ENCODE measurements at regions not wholly inside any gene's neighbourhood (a gene's known extent, or its start where the extent isn't known, plus 50 kb on each side); places are given as distances from the start of the nearest gene placed in this dataset.
"Not testable (repeated sequence)": the region's sequence is repeated elsewhere in the genome, so short reads cannot be mapped to it uniquely, and the experiment has no call there.

DNA sequence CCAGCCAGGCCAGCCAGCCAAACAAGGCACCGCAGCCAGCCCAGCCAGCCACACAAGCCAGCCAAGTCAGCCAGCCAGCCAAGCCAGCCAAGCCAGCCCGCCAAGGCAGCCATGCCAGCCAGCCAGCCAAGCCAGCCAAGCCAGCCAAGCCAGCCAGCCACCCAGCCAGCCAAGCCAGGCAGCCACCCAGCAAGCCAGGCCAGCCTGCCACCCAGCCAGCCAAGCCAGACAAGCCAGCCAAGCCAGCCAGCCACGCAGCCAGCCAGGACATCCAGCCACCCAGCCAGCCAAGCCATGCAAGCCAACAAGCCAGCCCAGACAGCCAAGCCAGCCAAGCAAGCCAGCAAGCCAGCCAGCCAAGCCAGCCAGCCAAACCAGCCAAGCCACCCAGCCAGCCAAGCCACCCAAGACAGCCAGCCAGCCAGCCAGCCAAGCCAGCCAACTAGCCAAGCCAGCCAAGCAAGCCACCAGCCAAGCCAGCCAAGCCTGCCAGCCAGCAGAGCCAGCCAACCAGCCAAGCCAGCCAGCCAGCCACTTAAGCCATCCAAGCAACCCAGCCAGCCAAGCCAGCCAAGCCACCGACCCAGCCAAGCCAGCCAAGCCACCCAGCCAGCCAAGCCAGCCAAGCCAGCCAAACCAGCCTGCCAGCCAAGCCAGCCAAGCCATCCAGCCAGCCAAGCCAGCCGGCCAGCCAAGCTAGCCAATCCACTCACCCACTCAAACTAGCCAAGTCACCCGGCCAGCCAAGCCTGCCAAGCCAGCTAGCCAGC lies 341.3 kb upstream of the PLGLB2 start:
- WGBS (ENCODE audit: low lambda C conversion rate): 28% methylated on average over 3 of the region's 6 CpGs
- POLR2A ChIA-PET: not testable (repeated sequence)

GRCh38 chr2:87409601-87410000 lies 338.3 kb upstream of the PLGLB2 start:
- H3K4me3 ChIP-seq (replicated peaks in 1 of 3; ENCODE audit: insufficient read depth in 1 of 3, low read depth in 2 of 3, low read length in 3 of 3); H3K79me2 ChIP-seq (ENCODE audit: insufficient read depth, low read length); H3K9me3 ChIP-seq (ENCODE audit: low read length); H3K27me3 ChIP-seq (ENCODE audit: control insufficient read depth in 1 of 2, insufficient read depth in 2 of 2, low read length in 2 of 2); CTCF ChIA-PET (ENCODE audit: low intra/inter-chr PET ratio, low total read pairs); ATAC-seq; DNase-seq (ENCODE audit: low spot score); in situ Hi-C loops (cut with HindIII; ENCODE audit: extremely low pct_ligation_motif_present, low pct_unique_long_range_greater_than_20kb); H3K4me2 ChIP-seq (ENCODE audit: low read depth, low read length); H3K27ac ChIP-seq (ENCODE audit: extremely low read length, insufficient read depth, low read length); H2AFZ ChIP-seq (ENCODE audit: low read length); H3K36me3 ChIP-seq (replicated peaks in 1 of 2; ENCODE audit: control insufficient read depth in 1 of 2, insufficient read depth in 2 of 2, low read length in 2 of 2); BruUV-seq (replicated peaks); H3K9ac ChIP-seq (ENCODE audit: insufficient read depth, low read depth, low read length); FAIRE-seq; H3K4me1 ChIP-seq (ENCODE audit: insufficient read depth, low read length); H4K20me1 ChIP-seq (ENCODE audit: insufficient read depth, low read length); POLR2A ChIA-PET; intact Hi-C loops (cut with micrococcal nuclease; ENCODE audit: unreplicated experiment): not testable (repeated sequence)
- WGBS (ENCODE audit: low lambda C conversion rate): 15% methylated on average over 2 of the region's 4 CpGs

More for the DNA sequence above, 341.3 kb upstream of the PLGLB2 start:
- BruUV-seq (replicated peaks); H3K27me3 ChIP-seq (ENCODE audit: control insufficient read depth in 1 of 2, insufficient read depth in 2 of 2, low read length in 2 of 2); H3K4me3 ChIP-seq (replicated peaks in 1 of 3; ENCODE audit: insufficient read depth in 1 of 3, low read depth in 2 of 3, low read length in 3 of 3); H2AFZ ChIP-seq (ENCODE audit: low read length); ATAC-seq; H3K9ac ChIP-seq (ENCODE audit: insufficient read depth, low read depth, low read length); H3K27ac ChIP-seq (ENCODE audit: extremely low read length, insufficient read depth, low read length); intact Hi-C loops (cut with micrococcal nuclease; ENCODE audit: unreplicated experiment); H3K4me1 ChIP-seq (ENCODE audit: insufficient read depth, low read length); H3K79me2 ChIP-seq (ENCODE audit: insufficient read depth, low read length); DNase-seq (ENCODE audit: low spot score); H3K4me2 ChIP-seq (ENCODE audit: low read depth, low read length); CTCF ChIA-PET (ENCODE audit: low intra/inter-chr PET ratio, low total read pairs); in situ Hi-C loops (cut with HindIII; ENCODE audit: extremely low pct_ligation_motif_present, low pct_unique_long_range_greater_than_20kb); H3K9me3 ChIP-seq (ENCODE audit: low read length); H3K36me3 ChIP-seq (replicated peaks in 1 of 2; ENCODE audit: control insufficient read depth in 1 of 2, insufficient read depth in 2 of 2, low read length in 2 of 2); H4K20me1 ChIP-seq (ENCODE audit: insufficient read depth, low read length); FAIRE-seq: not testable (repeated sequence)

DNA sequence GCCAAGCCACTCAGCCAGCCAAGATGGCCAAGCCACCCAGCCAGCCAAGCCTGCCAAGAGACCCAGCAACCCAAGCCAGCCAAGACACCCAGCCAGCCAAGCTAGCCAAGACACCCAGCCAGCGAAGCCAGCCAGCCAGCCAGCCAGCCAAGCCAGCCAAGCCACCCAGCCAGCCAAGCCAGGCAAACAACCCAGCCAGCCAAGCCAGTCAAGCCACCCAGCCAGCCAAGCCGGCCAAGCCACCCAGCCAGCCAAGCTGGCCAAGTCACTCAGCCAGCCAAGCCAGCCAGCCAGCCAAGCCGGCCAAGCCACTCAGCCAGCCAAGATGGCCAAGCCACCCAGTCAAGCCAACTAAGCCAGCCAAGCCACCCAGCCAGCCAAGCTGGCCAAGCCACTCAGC lies 337.5 kb upstream of the PLGLB2 start:
- H3K27ac ChIP-seq (ENCODE audit: extremely low read length, insufficient read depth, low read length); BruUV-seq (replicated peaks); in situ Hi-C loops (cut with HindIII; ENCODE audit: extremely low pct_ligation_motif_present, low pct_unique_long_range_greater_than_20kb); intact Hi-C loops (cut with micrococcal nuclease; ENCODE audit: unreplicated experiment); H2AFZ ChIP-seq (ENCODE audit: low read length); H4K20me1 ChIP-seq (ENCODE audit: insufficient read depth, low read length); H3K9ac ChIP-seq (ENCODE audit: insufficient read depth, low read depth, low read length); POLR2A ChIA-PET; H3K4me3 ChIP-seq (replicated peaks in 1 of 3; ENCODE audit: insufficient read depth in 1 of 3, low read depth in 2 of 3, low read length in 3 of 3); H3K9me3 ChIP-seq (ENCODE audit: low read length); H3K36me3 ChIP-seq (replicated peaks in 1 of 2; ENCODE audit: control insufficient read depth in 1 of 2, insufficient read depth in 2 of 2, low read length in 2 of 2); FAIRE-seq; H3K4me2 ChIP-seq (ENCODE audit: low read depth, low read length); H3K4me1 ChIP-seq (ENCODE audit: insufficient read depth, low read length); ATAC-seq; H3K79me2 ChIP-seq (ENCODE audit: insufficient read depth, low read length); CTCF ChIA-PET (ENCODE audit: low intra/inter-chr PET ratio, low total read pairs); H3K27me3 ChIP-seq (ENCODE audit: control insufficient read depth in 1 of 2, insufficient read depth in 2 of 2, low read length in 2 of 2); DNase-seq (ENCODE audit: low spot score): not testable (repeated sequence)
- 20% methylated on average over 3 of the region's 3 CpGs for WGBS (ENCODE audit: low lambda C conversion rate)

DNA sequence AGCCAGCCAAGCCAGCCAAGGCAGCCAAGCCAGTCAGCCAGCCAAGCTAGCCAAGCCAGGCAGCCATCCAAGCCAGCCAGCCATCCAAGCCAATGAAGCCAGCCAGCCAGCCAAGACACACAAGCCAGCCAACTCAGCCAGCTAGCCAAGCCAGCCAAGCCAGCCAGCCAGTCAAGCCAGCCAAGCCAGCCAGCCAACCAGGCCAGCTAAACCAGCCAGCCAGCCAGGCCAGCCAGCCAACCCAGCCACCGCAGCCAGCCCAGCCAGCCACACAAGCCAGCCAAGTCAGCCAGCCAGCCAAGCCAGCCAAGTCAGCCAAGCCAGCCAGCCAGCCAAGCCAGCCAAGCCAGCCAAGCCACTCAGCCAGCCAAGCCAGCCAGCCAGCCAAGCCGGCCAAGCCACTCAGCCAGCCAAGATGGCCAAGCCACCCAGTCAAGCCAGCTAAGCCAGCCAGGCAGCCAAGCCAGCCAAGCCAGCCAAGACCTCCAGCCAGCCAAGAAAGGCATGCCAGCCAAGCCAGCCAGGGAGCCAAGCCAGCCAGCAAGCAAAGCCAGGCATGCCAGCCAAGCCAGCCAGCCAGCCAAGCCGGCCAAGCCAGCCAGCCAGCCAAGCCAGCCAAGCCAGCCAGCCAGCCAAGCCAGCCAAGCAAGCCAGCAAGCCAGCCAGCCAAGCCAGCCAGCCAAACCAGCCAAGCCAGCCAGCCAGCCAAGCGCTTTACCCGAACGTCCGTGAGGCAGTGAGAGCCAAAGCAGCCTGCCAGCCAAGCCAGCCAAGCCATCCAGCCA lies 335.7 kb upstream of the PLGLB2 start:
- H4K20me1 ChIP-seq (ENCODE audit: insufficient read depth, low read length); H3K9me3 ChIP-seq (ENCODE audit: low read length); H3K4me1 ChIP-seq (ENCODE audit: insufficient read depth, low read length); H3K9ac ChIP-seq (ENCODE audit: insufficient read depth, low read depth, low read length); CTCF ChIA-PET (ENCODE audit: low intra/inter-chr PET ratio, low total read pairs); H3K4me2 ChIP-seq (ENCODE audit: low read depth, low read length); DNase-seq (ENCODE audit: low spot score); BruUV-seq (replicated peaks); H3K36me3 ChIP-seq (replicated peaks in 1 of 2; ENCODE audit: control insufficient read depth in 1 of 2, insufficient read depth in 2 of 2, low read length in 2 of 2); H3K27ac ChIP-seq (ENCODE audit: extremely low read length, insufficient read depth, low read length); H3K79me2 ChIP-seq (ENCODE audit: insufficient read depth, low read length); ATAC-seq; H2AFZ ChIP-seq (ENCODE audit: low read length); intact Hi-C loops (cut with micrococcal nuclease; ENCODE audit: unreplicated experiment); POLR2A ChIA-PET; H3K4me3 ChIP-seq (replicated peaks in 1 of 3; ENCODE audit: insufficient read depth in 1 of 3, low read depth in 2 of 3, low read length in 3 of 3); in situ Hi-C loops (cut with HindIII; ENCODE audit: extremely low pct_ligation_motif_present, low pct_unique_long_range_greater_than_20kb); FAIRE-seq; H3K27me3 ChIP-seq (ENCODE audit: control insufficient read depth in 1 of 2, insufficient read depth in 2 of 2, low read length in 2 of 2): not testable (repeated sequence)
- 47% methylated on average over 3 of the region's 7 CpGs for WGBS (ENCODE audit: low lambda C conversion rate)
